Neuronal stem cell (in vitro differentiated cells): ENCODE measurements at regions not wholly inside any gene's neighbourhood (a gene's known extent, or its start where the extent isn't known, plus 50 kb on each side); places are given as distances from the start of the nearest gene placed in this dataset.

Source experiments
- DNase-seq: peaks from one replicate; pipeline ENCODE4 v3.0.0-alpha.2; 2013; ENCODE audit warnings: low spot score
- H2AFZ ChIP-seq: one replicate; pipeline ENCODE4 v1.6.1; 2013; ENCODE audit warnings: mild to moderate bottlenecking, low read length, inconsistent platforms
- H2AK5ac ChIP-seq: 2 replicates; pipeline ENCODE4 v1.6.1; 2013; ENCODE audit warnings: low read depth, mild to moderate bottlenecking, inconsistent platforms, low read length, moderate library complexity, mixed read lengths
- H2BK120ac ChIP-seq: 2 replicates; pipeline ENCODE4 v1.6.1; 2013; ENCODE audit warnings: low read depth, mild to moderate bottlenecking, inconsistent platforms, low read length, moderate library complexity, mixed read lengths
- H2BK12ac ChIP-seq: one replicate; pipeline ENCODE4 v1.6.1; 2013; ENCODE audit warnings: low read length, inconsistent platforms
- H2BK15ac ChIP-seq: 2 replicates; pipeline ENCODE4 v1.6.1; 2013; ENCODE audit warnings: mild to moderate bottlenecking, low read length, inconsistent platforms, mixed read lengths
- H2BK5ac ChIP-seq: one replicate; pipeline ENCODE4 v1.6.1; 2013; ENCODE audit warnings: inconsistent platforms, mild to moderate bottlenecking, low read length, moderate library complexity
- H3K14ac ChIP-seq: one replicate; pipeline ENCODE4 v1.6.1; 2013; ENCODE audit warnings: low read length, inconsistent platforms
- H3K18ac ChIP-seq: 2 replicates; pipeline ENCODE4 v1.6.1; 2013; ENCODE audit warnings: low read length, inconsistent platforms
- H3K23ac ChIP-seq: 2 replicates; pipeline ENCODE4 v1.6.1; 2013; ENCODE audit warnings: low read depth, mild to moderate bottlenecking, mixed read lengths, low read length, inconsistent platforms; ENCODE audit not compliant: poor library complexity
- H3K27ac ChIP-seq: replicated peaks from 3 replicates; pipeline ENCODE4 v1.5.1; 2013; ENCODE audit warnings: low read length, inconsistent platforms
- H3K27me3 ChIP-seq, 3 experiments: 2 replicates each; pipeline ENCODE4 v1.6.1; 2013; ENCODE audit warnings: low read length in 3 of 3, mild to moderate bottlenecking in 2 of 3, inconsistent platforms in 1 of 3, low read depth in 1 of 3, mixed read lengths in 1 of 3, moderate library complexity in 1 of 3; ENCODE audit not compliant: control insufficient read depth in 3 of 3, insufficient read depth in 3 of 3
- H3K36me3 ChIP-seq, 2 donors: replicated peaks in 1 of 2; 2 replicates each; pipeline ENCODE4 v1.6.1; 2013; ENCODE audit warnings: low read length in 2 of 2; ENCODE audit not compliant: control insufficient read depth in 2 of 2, insufficient read depth in 2 of 2
- H3K4ac ChIP-seq: 2 replicates; pipeline ENCODE4 v1.6.1; 2013; ENCODE audit warnings: inconsistent platforms, mild to moderate bottlenecking, low read length, moderate library complexity
- H3K4me1 ChIP-seq, 2 donors: 1 replicate in 1 of 2; 2 replicates in 1 of 2; pipeline ENCODE4 v1.6.1; 2013; ENCODE audit warnings: low read length in 2 of 2, low read depth in 1 of 2; ENCODE audit not compliant: control insufficient read depth in 2 of 2, insufficient read depth in 1 of 2
- H3K4me2 ChIP-seq: one replicate; pipeline ENCODE4 v1.6.1; 2013; ENCODE audit warnings: mild to moderate bottlenecking, low read length, inconsistent platforms; ENCODE audit not compliant: insufficient read depth, poor library complexity, severe bottlenecking
- H3K4me3 ChIP-seq, 2 donors: 2 replicates each; pipeline ENCODE4 v1.5.1; 2013; ENCODE audit warnings: low read length in 2 of 2, mild to moderate bottlenecking in 2 of 2, inconsistent platforms in 1 of 2, moderate library complexity in 1 of 2
- H3K79me1 ChIP-seq: one replicate; pipeline ENCODE4 v1.6.1; 2013; ENCODE audit warnings: low read depth, mild to moderate bottlenecking, inconsistent platforms, low read length, moderate library complexity
- H3K9ac ChIP-seq: one replicate; pipeline ENCODE4 v1.6.1; 2013; ENCODE audit warnings: mild to moderate bottlenecking, low read depth, low read length, inconsistent platforms; ENCODE audit not compliant: poor library complexity
- H3K9me3 ChIP-seq, 2 donors: replicated peaks in 1 of 2; 2 replicates each; pipeline versions ENCODE3 to v1.6.1; 2013; ENCODE audit warnings: low read length in 2 of 2, mild to moderate bottlenecking in 2 of 2, inconsistent platforms in 1 of 2, low read depth in 1 of 2, mixed read lengths in 1 of 2, moderate library complexity in 1 of 2; ENCODE audit not compliant: control insufficient read depth in 2 of 2, insufficient read depth in 1 of 2
- H4K8ac ChIP-seq: one replicate; pipeline ENCODE4 v1.6.1; 2013; ENCODE audit warnings: low read depth, mild to moderate bottlenecking, inconsistent platforms, low read length, moderate library complexity
- H4K91ac ChIP-seq: one replicate; pipeline ENCODE4 v1.6.1; 2013; ENCODE audit warnings: low read length, low read depth, mild to moderate bottlenecking, inconsistent platforms; ENCODE audit not compliant: poor library complexity
- WGBS, 2 donors: extraction: QIAGEN DNeasy Blood & Tissue Kit; methylation state at CpG; one replicate each; pipeline ENCODE4 v1.1.7; 2013; ENCODE audit warnings: missing lambda C conversion rate in 2 of 2, mixed read lengths in 1 of 2; ENCODE audit not compliant: insufficient read length in 2 of 2, insufficient replicate concordance in 1 of 2; ENCODE audit errors: extremely low coverage in 2 of 2; 5-methylcytosine and 5-hydroxymethylcytosine counted together

DNA sequence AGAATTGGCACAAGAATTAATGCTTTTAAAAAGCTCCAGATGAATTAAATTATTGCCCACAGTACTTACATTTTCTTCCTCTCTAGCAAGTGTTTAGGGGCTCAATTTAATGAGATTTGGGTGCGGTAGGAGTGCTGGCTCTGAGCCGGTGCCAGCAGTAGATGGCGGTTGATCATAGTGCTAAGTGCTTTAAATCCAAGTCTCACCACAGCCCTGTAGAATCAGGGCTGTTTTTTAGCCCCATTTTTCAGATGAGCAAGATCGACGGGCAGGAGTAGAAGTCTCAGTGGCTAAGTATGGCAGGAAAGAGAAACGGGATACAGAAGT, 136.9 kb upstream of the SALL4 start:
- Histone ChIP-seq H3K4ac (no peak overlapping the region), H2BK15ac (no peak overlapping the region), H3K27me3 (no peaks in the 10 kb centered on the region), H3K4me2 (no peak overlapping the region), H3K9ac (no peak overlapping the region), H3K23ac (no peak overlapping the region), H3K18ac (no peak overlapping the region), H3K14ac (no peak overlapping the region), H2AFZ (no peak overlapping the region), H3K9me3 (no peaks in the 10 kb centered on the region), H3K4me3 (no peak overlapping the region), H4K8ac (no peak overlapping the region), H3K79me1 (no peaks in the 10 kb centered on the region), H2AK5ac (no peak overlapping the region), H3K27ac (no peak overlapping the region), H2BK12ac (no peak overlapping the region), H3K4me1 (peaks cover 5 to 6% of the 10 kb centered on the region in 2 donors), H3K36me3 (no peaks in the 10 kb centered on the region), H4K91ac (no peak overlapping the region), H2BK120ac (no peak overlapping the region), H2BK5ac (no peak overlapping the region)
- no peak for DNase-seq
- no CpG with 5 or more reads among the region's 6 CpGs for WGBS, 2 donors

DNA sequence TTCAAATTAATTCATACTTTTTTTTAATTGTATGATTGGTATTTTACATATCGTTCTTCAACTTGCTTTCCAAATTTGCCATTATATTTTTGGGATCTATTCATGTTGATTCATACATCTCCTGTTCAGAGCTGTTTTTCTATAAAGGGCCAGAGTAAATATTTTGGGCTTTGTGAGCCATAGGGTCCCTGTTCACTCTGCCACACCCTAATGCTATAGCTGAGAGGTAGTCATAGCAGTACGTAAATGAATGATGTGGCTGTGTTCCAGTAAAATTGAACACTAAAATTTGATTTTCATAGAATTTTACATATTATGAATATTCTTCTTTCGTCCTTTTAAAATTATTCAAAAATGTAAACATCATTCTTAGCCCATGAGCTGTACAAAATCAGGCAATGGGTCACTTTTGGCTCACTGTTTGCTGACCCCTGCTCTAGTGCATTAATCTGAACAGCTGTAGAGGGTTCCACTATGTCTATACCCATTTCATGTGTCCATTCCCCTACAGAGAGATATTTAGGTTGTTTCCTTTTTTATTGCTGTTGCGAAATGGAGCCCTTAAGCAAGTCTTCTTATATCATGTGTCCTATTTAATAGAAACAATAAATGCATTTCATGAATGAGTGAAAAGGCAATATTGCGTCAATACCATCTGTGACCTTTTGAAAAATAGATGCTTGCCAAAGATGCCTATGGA, 136.4 kb upstream of the SALL4 start:
- WGBS, 2 donors, result no CpG with 5 or more reads among the region's 5 CpGs
- Histone ChIP-seq H3K14ac (no peak overlapping the region), H4K8ac (no peak overlapping the region), H3K27me3 (no peaks in the 10 kb centered on the region), H2BK5ac (no peak overlapping the region), H3K4me1 (peaks cover 6 to 10% of the 10 kb centered on the region in 2 donors), H2AFZ (no peak overlapping the region), H3K4me2 (no peak overlapping the region), H3K9me3 (no peaks in the 10 kb centered on the region), H2BK15ac (no peak overlapping the region), H3K9ac (no peak overlapping the region), H2BK120ac (no peak overlapping the region), H2BK12ac (no peak overlapping the region), H2AK5ac (no peak overlapping the region), H3K4me3 (no peak overlapping the region), H3K23ac (no peak overlapping the region), H3K36me3 (no peaks in the 10 kb centered on the region), H4K91ac (no peak overlapping the region), H3K4ac (no peak overlapping the region), H3K79me1 (no peaks in the 10 kb centered on the region), H3K27ac (no peak overlapping the region), H3K18ac (no peak overlapping the region)
- no peak for DNase-seq

DNA sequence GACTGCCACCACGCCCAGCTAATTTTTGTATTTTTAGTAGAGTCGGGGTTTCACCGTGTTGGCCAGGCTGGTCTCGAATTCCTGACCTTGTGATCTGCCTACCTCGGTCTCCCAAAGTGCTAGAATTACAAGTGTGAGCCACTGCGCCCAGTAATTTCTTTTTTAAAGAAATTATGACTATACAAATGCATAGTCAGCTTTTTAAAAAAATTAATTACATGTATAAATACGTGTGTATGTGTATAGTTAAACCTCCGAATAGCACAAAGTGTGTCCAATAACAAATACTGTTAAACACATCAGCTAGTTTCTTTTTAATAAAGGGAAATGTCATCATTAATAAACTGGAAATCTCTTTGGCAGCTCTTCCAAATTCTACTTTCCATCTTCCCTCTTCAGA, 135.5 kb upstream of the SALL4 start:
- Histone ChIP-seq H4K91ac (no peak overlapping the region), H3K27me3 (no peaks in the 10 kb centered on the region), H3K18ac (no peak overlapping the region), H2AFZ (no peak overlapping the region), H3K27ac (no peak overlapping the region), H4K8ac (no peak overlapping the region), H2BK120ac (no peak overlapping the region), H3K9ac (no peak overlapping the region), H3K36me3 (no peaks in the 10 kb centered on the region), H2BK5ac (no peak overlapping the region), H2BK15ac (no peak overlapping the region), H3K9me3 (no peaks in the 10 kb centered on the region), H3K4me2 (no peak overlapping the region), H3K79me1 (no peaks in the 10 kb centered on the region), H3K14ac (no peak overlapping the region), H3K4ac (no peak overlapping the region), H2BK12ac (no peak overlapping the region), H3K4me1 (peaks cover 6 to 14% of the 10 kb centered on the region in 2 donors), H3K4me3 (no peak overlapping the region), H2AK5ac (no peak overlapping the region), H3K23ac (no peak overlapping the region)
- DNase-seq, result no peak
- no CpG with 5 or more reads among the region's 8 CpGs for WGBS, 2 donors

DNA sequence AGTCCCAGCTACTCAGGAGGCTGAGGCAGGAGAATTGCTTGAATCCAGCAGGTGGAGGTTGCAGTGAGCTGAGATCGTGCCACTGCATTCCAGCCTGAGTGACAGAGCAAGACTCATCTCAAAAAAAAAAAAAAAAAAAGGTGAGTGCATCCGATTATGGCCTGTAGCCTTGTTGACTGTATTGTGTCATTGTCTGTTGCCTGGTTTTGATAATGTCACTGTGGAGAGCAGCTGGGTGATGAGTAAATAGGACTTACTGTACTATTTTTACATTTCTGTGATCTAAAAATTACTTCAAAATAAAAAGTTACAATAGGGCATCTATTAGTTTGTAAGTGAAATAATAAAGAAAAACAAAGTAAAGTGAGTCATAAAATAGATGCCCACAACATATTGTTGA, 134.1 kb upstream of the SALL4 start:
- H3K4me3 ChIP-seq, result no peak overlapping the region
- H2BK15ac ChIP-seq, result no peak overlapping the region

More for the DNA sequence above, 134.1 kb upstream of the SALL4 start:
- Histone ChIP-seq H4K8ac (no peak overlapping the region), H4K91ac (no peak overlapping the region), H2BK5ac (no peak overlapping the region), H3K4ac (no peak overlapping the region), H3K36me3 (no peaks in the 10 kb centered on the region), H3K79me1 (no peaks in the 10 kb centered on the region), H3K4me2 (no peak overlapping the region), H3K27me3 (no peaks in the 10 kb centered on the region), H3K23ac (no peak overlapping the region), H3K27ac (no peak overlapping the region), H3K14ac (no peak overlapping the region), H2AK5ac (no peak overlapping the region), H3K4me1 (peaks cover 8 to 14% of the 10 kb centered on the region in 2 donors), H2BK120ac (no peak overlapping the region), H3K18ac (no peak overlapping the region), H3K9me3 (no peaks in the 10 kb centered on the region), H2AFZ (no peak overlapping the region), H3K9ac (no peak overlapping the region), H2BK12ac (no peak overlapping the region)
- no peak for DNase-seq
- WGBS, 2 donors, result no CpG with 5 or more reads among the region's 2 CpGs
